ENCODE measurements at regions not wholly inside any gene's neighbourhood (a gene's known extent, or its start where the extent isn't known, plus 50 kb on each side); places are given as distances from the start of the nearest gene placed in this dataset.
"Not testable (repeated sequence)": the region's sequence is repeated elsewhere in the genome, so short reads cannot be mapped to it uniquely, and the experiment has no call there.

DNA sequence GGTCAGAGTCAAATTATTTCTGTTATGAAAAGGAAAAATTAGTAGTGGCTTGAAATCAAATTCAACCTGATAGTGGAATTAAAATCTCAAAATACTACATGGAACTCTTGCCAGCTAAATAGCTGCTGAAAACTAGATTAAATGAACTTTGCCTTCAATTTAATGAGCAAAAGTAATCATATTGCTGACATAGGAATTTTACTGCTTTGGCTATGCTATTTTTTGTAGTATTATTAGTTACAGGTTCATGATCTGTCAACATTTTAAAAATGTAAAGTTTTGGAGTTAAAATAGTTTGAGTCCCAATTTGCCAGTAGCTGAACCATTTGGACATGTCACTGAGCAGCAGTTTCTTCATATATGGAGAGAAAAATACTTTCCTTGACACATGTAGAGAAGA, 81.4 kb downstream of the RERGL start:
- DNase-seq (ENCODE audit: extremely low read depth, low read depth, low spot score): no peak

DNA sequence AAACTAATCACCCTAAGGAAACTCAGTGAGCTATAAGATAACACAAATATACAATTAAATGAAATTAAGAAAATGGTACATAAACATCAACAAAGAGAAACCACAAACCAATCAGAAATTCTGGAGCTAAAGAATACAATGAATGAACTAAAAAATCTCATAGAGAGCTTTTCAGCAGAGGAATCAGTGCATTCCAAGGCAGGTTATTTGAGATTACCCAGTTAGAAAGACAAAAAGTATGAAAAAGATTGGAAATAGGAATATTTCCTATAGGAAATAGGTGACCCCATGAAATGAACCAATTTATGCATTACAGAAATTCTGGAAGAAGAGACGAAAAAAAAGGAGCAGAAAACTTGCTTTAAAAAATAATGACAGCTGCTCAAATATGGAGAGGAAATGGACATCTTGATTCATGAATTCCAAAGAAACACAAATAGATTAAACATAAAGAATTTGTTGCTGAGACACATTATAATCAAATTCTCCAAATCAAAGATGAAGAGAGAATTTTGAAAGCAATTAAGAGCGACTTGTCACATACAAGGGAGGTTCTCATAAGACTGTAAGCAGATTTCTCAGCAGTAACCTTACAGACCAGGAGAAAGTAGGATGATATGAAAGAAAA, 90.7 kb downstream of the RERGL start:
- no peak for DNase-seq (ENCODE audit: extremely low read depth, low read depth, low spot score)

DNA sequence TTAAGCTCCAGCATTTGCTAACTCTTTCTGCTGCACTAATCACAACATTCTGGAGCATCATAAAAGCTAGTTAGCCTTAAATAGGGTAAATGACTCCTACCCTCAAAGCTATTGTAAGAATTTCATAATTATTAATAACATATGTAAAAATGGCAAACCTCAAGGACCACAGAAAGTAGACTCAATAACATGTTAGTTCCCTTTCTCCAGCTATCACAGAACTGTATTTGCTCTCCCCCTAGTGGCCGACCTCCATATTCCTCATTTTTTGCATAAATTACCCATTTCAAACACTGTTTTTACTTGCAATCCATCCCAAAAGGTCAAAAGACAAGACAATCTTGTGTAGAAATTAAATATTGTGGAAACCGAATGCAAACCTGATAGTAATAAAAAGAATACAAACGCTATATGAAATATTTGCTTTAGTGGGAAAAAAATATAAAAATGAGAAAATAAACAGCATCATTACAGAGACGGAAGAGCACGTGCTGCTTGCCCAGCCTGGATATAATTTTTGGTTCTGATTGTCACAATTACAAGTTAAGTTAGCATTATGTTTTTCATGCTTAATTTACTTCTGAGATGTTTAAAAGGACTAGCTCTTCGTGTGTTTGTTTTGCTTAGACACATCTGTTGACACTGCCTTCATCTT, 97.9 kb downstream of the RERGL start:
- peak; percentile 23 for DNase-seq (ENCODE audit: extremely low read depth, low read depth, low spot score)

DNA sequence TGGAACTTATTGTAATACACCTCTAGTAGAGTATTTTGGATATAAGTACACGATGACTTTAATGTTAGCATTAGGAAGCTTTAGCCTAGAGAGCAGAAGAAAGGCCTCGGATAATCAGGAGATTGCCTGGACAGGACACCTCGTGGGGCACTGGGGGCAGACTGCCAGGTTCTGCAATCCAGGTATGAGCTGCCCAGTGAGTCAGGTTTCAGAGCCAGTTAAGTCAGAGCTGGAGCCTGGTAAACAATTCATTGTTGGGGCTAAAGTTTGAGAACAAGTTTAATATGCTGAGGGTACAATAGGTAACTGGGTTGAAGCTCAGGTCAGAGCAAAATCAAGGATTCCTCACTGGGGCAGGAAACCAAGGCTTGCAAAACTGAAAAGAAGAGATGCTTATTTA, 107.4 kb downstream of the RERGL start:
- no peak for DNase-seq (ENCODE audit: extremely low read depth, low read depth, low spot score)

DNA sequence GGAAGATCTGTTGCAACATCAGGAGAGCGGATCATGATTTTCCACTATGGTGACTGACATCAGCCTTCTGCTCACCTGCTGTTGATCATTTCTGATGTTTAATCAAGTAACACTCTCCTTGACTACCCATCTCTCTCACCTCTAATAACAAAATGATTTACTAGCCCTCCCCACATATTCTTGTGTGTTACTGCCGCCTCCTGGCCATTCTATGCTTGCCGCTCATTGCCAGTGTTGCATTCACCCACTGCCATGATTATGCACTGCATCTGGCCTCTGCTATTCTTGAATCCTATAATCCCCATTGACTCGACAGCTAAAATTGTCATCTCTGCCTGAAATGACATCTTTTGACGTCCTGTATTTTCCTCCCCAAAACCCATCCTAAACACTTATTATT, 113.8 kb downstream of the RERGL start:
- no peak for DNase-seq (ENCODE audit: extremely low read depth, low read depth, low spot score)

DNA sequence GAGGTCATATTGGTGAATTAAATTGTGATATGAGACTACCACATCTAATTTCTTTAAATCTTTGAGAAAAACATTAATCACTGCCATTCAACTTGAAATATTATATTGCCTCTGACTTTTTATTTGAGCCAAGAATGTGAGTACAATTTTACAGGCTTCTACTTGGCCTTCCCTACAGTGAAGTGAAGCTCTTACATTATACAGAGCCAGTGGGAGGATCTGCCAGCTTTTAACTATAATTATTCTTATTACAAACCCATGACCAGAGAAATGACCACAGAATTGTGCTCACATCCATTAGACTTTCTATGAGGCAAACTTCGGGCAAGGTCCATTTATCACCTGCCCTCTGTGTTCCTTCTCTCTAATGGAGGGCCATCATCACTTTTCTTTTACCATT, 114.2 kb downstream of the RERGL start:
- no peak for DNase-seq (ENCODE audit: extremely low read depth, low read depth, low spot score)

DNA sequence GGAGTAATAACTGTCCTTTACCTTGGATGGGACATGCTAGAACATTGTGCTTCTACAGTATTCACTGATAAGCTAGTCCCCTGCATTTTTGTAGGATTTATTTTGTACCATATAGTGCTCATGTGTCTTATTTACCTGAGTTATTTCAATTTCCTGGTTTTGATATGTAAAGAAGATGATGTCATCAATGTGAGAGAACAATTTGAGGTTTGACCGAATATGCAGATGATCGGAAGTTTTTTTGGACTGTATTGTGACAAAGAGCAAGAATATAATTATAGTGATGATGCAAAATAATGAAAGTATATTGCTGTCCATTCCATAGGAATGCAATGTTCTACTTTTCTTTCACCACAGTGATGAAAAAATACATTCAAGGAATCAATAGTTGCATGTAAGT, 114.8 kb downstream of the RERGL start:
- no peak for DNase-seq (ENCODE audit: extremely low read depth, low read depth, low spot score)

DNA sequence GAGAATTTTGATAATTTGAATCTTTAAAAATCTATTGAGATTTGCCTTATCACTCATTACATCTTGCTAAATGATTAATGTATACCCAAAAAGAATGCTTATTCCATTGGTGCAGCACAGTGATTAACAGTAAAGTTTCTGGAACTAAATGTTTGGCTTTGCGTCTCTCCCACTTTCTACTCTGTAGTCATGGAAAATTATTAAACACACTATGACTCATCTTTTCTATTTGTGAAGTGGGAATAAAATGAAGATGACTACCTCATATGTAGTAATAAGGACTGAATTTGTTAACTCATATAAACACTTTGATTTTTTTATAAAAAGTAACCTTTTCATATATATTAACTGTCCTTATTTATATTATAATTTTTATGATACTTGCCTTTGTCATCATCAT, 118.1 kb downstream of the RERGL start:
- no peak for DNase-seq (ENCODE audit: extremely low read depth, low read depth, low spot score)

DNA sequence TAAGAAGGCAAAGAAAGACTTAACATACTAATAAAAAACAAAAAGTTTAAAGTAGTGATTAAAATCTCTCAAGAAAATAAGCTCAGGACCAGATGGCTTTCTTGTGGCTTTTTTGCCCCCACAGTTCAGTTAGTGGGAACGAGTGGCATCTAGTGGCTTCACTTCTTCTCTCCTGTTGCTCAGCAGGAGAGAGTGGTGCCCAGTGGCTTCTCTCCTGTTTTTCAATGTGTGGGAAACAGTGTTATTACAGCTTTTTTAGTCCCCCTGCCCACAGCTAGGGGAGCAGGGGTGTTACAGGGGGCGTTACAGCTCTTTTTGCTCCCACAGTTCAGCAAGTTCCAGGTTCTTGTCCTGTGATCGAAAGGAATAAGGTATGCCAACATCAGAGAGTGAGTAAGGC, 135.2 kb downstream of the RERGL start:
- DNase-seq (ENCODE audit: extremely low read depth, low read depth, low spot score): no peak

DNA sequence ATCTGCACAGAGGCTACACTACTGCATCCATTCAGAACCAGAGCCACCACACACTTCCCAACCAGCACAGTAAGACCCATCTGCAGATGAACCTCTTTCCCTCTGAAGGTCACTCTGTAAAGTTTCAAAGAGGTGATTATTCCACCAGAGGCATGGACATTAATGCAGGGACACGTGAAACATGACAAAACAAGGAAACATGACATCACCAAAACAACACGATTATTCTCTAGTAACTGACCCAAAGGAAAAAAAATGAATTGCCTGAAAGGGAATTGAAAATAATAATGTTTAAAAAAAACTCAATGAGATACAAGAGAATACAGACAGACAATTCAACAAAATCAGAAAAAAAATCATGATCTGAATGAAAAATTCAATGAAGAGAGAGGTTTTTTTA, 139.1 kb downstream of the RERGL start:
- no peak for DNase-seq (ENCODE audit: extremely low read depth, low read depth, low spot score)

DNA sequence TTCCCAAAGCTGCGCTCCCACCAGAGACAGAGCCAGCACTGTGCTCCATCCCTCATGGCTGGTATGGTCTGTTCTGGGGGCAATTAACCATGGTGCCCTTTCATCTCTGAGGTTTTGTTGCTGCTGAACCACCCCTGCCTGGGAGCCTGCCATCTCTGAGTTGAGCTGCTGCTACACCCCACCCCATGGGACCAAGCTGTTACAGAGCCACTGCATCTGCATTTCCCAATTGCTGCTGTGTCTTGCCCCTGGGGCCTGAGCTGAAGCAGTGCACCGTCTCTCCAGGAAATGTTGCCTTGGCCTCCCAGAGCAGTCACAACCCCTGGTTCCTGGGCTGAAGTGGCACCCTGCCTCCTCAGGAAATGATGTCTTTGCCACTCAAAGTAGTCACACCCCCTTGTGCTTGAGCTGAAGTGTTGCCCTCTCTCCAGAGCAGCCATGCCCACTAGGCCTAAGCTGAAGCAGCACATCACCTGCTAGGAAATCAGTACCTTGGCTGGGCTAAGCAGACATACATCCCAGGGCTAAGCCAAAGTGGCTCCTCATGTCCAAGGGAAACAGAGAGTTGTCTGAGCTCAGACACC, 140.3 kb downstream of the RERGL start:
- DNase-seq (ENCODE audit: extremely low read depth, low read depth, low spot score): no peak

DNA sequence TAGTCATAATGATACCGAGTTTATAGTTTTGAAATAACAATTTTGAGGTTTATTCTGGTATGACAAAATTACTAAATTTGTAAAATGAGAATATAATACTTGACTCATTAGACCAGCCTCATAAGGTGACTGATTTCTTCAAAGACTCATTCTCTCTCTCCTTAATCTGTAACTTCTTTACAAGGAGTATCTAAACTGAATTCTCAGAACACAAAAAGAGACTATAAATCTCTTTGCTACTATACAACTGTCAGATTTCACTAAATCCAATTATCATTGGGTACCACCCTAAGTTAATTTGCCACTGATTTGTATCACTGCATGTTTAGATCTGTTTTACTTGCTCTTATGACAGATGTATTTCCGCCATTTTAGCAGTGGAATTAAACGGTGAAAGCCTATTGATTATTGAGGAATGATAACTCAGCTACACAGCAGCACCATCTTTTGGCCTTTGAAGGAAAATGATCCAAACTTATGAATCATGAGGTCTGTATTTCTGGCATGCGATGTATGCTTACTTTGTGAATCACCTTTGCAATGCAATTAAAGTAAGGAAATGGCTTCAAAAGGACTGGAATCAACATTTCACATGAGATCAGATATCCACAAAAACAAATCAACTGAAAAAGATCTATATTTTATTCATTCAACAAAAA, 161.2 kb downstream of the RERGL start:
- peak; percentile 79 for DNase-seq (ENCODE audit: extremely low read depth, low read depth, low spot score)

DNA sequence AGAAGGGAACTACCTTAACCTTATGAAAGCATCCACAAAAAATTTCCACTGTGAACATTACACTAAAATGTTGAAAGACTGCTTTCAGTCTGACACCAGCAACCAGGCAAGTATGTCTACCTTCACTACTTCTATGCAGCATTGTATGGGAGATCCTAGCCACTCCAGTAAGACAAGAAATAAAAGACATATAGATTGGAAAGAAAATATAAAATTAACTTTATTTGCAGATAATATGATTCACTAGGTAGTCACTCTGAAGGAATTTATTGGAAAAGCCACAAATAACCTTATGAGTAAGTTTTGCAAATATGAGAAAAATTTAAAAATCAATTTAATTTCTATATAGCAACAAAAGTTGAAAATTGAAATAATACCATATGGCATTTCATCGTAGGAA, 172.0 kb downstream of the RERGL start:
- DNase-seq (ENCODE audit: extremely low read depth, low read depth, low spot score): no peak

DNA sequence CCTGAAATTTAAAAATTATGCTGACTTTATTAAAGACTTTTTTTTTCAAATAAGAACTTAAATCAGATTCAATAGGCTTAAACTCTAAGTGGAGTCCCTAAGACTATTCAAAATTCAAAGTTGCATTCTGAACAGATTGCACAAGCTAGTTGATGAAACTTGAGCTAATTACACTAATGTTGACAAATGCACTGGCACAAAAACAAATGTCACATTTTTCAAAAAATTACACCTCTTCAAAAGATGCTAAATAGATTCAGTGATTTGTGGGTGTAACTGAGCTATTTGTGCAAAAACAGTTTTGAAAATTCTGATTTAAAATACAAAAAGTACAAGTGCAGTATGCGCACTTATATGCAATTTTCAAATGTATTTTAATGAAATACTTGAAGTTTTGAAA, 205.4 kb downstream of the RERGL start:
- no peak for DNase-seq (ENCODE audit: extremely low read depth, low read depth, low spot score)

DNA sequence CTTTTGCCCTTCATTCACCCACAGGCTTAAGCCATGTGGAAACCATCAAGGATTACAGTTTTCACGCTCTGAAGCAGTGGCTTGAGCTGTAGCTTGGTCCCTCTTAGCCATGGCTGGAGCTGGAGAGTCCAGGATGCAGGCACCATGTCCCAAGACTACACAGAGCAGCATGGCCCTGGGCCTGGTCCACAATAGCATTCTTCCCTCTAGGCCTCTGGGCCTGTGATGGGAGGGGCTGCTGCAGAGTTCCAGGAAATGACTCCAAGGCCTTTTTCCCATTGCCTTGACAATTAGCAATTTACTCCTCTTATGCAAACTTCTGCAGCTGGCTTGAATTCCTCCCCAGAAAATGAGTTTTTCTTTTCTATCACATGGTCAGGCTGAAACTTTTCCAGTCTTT, 211.3 kb downstream of the RERGL start:
- DNase-seq (ENCODE audit: extremely low read depth, low read depth, low spot score): no peak

DNA sequence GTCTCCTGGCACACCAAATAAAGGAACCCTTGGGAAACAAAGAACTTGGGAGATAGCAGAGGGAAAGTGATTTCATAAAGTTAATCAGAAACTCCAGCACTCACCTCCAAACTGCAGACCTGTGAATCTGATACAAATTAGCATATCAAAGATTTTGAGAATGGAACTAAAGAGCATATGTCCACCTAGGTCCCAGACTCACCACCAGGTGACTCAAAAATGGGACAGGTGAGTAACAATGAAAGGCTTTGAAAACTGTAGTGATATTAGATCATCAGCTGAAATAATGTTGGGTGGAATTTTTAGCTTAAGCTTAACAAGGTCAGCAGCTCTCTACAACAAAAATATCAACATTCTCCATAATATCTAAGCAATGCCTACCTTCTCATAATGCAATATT, 214.8 kb downstream of the RERGL start:
- no peak for DNase-seq (ENCODE audit: extremely low read depth, low read depth, low spot score)

DNA sequence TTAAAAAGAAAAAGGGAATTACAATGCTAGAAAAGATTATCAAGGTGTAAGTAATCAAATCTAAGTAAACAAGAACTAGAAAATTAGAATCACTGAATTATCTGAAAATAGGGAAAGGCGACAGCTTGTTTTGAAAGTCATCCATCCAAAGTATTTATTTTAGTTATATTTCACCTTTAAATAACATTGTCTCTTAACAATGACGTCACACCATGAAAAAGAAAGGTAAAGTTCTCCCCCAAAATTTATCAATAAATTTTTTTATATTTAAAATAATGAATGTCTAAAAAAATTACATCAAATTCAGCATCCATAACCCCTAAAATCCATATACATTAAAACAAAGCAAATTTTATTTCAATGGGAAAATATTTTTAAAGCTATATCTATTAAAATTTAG, 223.2 kb downstream of the RERGL start:
- no peak for DNase-seq (ENCODE audit: extremely low read depth, low read depth, low spot score)

DNA sequence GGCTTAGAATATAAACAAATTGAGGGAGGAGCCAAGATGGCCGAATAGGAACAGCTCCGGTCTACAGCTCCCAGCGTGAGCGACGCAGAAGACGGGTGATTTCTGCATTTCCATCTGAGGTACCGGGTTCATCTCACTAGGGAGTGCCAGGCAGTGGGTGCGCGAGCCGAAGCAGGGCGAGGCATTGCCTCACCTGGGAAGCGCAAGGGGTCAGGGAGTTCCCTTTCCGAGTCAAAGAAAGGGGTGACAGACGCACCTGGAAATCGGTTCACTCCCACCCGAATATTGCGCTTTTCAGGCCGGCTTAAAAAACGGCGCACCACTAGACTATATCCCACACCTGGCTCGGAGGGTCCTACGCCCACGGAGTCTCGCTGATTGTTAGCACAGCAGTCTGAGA, 234.4 kb downstream of the RERGL start:
- DNase-seq (ENCODE audit: extremely low read depth, low read depth, low spot score): not testable (repeated sequence)

DNA sequence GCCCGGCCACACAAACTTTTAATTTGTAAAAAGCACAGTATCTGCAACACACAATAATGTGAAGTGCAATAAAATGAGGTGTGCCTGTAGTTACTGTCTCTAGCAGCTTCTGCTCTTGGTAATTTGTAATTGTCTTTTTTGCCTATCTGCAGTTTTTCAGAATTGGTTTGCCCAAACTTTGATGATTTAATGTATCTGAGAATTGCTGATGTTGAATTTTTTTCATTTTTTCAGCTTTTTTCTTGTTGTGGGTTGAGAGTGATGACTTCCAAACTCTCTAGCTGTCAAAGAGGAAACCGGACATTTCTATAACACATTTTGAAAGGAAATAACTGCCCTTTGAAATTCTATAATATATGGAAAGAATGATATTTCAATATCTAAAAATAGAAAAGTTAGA, 236.9 kb downstream of the RERGL start:
- no peak for DNase-seq (ENCODE audit: extremely low read depth, low read depth, low spot score)

DNA sequence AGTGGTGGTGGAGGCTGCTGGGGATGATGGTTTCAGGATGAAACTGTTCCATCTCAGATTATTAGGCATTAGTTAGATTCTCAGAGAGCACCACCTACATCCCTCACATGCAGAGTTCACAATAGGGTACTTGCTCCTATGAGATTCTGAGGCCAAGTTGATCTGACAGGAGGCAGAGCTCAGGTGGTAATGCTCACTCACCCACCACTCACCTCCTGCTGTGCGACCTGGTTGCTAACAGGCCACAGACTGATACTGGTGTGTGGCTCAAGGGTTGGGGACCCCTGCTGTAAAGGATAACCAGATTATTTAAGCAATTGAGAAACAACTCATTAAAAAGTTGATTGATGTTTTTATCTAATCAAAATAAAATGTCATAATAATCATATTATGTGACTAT, 248.5 kb downstream of the RERGL start:
- DNase-seq (ENCODE audit: extremely low read depth, low read depth, low spot score): no peak

DNA sequence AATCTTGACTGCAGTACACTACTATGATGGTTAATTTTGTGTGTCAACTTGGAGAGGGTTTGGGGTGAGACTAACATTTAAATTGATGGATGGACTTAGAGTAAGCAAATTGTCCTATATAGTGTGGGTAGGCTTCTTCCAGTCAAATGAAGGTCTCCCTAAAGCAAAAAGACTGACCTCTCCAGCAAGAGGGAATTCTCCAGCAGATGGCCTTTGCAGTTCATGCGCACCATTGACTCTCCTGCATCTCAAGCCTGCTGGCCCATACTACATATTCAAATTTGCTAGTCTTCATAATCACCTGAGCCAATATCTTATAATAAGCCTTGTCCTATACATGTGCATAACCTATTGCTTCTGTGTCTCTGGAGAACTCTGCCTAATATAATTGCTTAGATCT, 260.2 kb downstream of the RERGL start:
- DNase-seq (ENCODE audit: extremely low read depth, low read depth, low spot score): no peak

DNA sequence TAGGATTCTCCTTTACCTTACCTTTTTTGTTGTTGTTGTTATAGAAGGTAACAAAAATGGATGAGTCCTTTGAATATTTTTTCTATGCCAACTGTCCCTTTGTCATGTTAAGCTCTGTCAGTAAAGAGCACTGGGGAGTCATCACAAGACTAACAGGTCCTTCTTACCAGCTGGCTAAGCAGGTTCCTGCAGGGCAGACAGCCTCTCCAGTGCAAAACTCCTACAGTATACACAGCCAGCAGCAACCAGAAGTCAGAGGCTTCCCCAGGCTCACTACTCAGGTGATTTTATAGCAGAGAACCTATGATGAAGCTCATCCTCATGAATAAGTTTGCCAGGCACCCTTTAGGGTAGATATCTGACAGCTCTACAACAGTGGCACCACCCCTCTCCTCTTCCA, 271.1 kb downstream of the RERGL start:
- DNase-seq (ENCODE audit: extremely low read depth, low read depth, low spot score): no peak

All from glomerular endothelial cell (primary cell).